H9 (cell line): ENCODE measurements at regions not wholly inside any gene's neighbourhood (a gene's known extent, or its start where the extent isn't known, plus 50 kb on each side); places are given as distances from the start of the nearest gene placed in this dataset.

Experiments
- DNase-seq: peaks from one replicate; pipeline ENCODE4 v3.0.0-alpha.2; 2017
- H2AFZ ChIP-seq: one replicate; pipeline ENCODE4 v1.6.1; 2013; ENCODE audit warnings: mild to moderate bottlenecking, low read length, control low read depth, moderate library complexity
- H2AK5ac ChIP-seq: 2 replicates; pipeline ENCODE4 v1.6.1; 2013; ENCODE audit warnings: low read length, control low read depth, mixed read lengths; ENCODE audit not compliant: insufficient read length
- H2BK120ac ChIP-seq: one replicate; pipeline ENCODE4 v1.6.1; 2013; ENCODE audit warnings: low read depth, mild to moderate bottlenecking, low read length, control low read depth, inconsistent platforms; ENCODE audit not compliant: poor library complexity, severe bottlenecking
- H2BK12ac ChIP-seq: 2 replicates; pipeline ENCODE4 v1.6.1; 2013; ENCODE audit warnings: low read length, control low read depth, mixed read lengths, low read depth; ENCODE audit not compliant: insufficient read length
- H2BK15ac ChIP-seq: 2 replicates; pipeline ENCODE4 v1.6.1; 2013; ENCODE audit warnings: low read depth, low read length, control low read depth
- H2BK20ac ChIP-seq: one replicate; pipeline ENCODE4 v1.6.1; 2013; ENCODE audit warnings: low read depth, mild to moderate bottlenecking, low read length, control low read depth, inconsistent platforms; ENCODE audit not compliant: poor library complexity, severe bottlenecking
- H2BK5ac ChIP-seq: 2 replicates; pipeline ENCODE4 v1.6.1; 2013; ENCODE audit warnings: low read length, control low read depth, mixed read lengths; ENCODE audit not compliant: insufficient read length
- H3K14ac ChIP-seq: 2 replicates; pipeline ENCODE4 v1.6.1; 2013; ENCODE audit warnings: low read length, control low read depth; ENCODE audit not compliant: insufficient read depth
- H3K18ac ChIP-seq: 2 replicates; pipeline ENCODE4 v1.6.1; 2013; ENCODE audit warnings: low read depth, mild to moderate bottlenecking, mixed read lengths, low read length, control low read depth; ENCODE audit not compliant: insufficient read length
- H3K23ac ChIP-seq: 2 replicates; pipeline ENCODE4 v1.6.1; 2013; ENCODE audit warnings: low read length, control low read depth, mixed read lengths, low read depth; ENCODE audit not compliant: insufficient read length
- H3K23me2 ChIP-seq: 2 replicates; pipeline ENCODE4 v1.6.1; 2013; ENCODE audit warnings: low read depth, mild to moderate bottlenecking, mixed read lengths, low read length, control low read depth; ENCODE audit not compliant: insufficient read length, poor library complexity, severe bottlenecking
- H3K27ac ChIP-seq: 2 replicates; pipeline ENCODE4 v1.5.1; 2013; ENCODE audit warnings: low read length, control low read depth, mixed read lengths, low read depth; ENCODE audit not compliant: insufficient read length
- H3K27me3 ChIP-seq: 2 replicates; pipeline ENCODE4 v1.6.1; 2013; ENCODE audit warnings: low read length, control low read depth, inconsistent platforms; ENCODE audit not compliant: insufficient read depth
- H3K4ac ChIP-seq: 2 replicates; pipeline ENCODE4 v1.6.1; 2013; ENCODE audit warnings: low read depth, mild to moderate bottlenecking, control low read depth, inconsistent platforms, low read length, moderate library complexity
- H3K4me1 ChIP-seq: 2 replicates; pipeline ENCODE4 v1.6.1; 2013; ENCODE audit warnings: low read length, control low read depth, inconsistent platforms; ENCODE audit not compliant: insufficient read depth
- H3K4me2 ChIP-seq: 2 replicates; pipeline ENCODE4 v1.6.1; 2013; ENCODE audit warnings: low read length, control low read depth, mixed read lengths; ENCODE audit not compliant: insufficient read length, insufficient read depth
- H3K56ac ChIP-seq: 2 replicates; pipeline ENCODE4 v1.6.1; 2013; ENCODE audit warnings: low read depth, mild to moderate bottlenecking, mixed read lengths, low read length, control low read depth; ENCODE audit not compliant: insufficient read length
- H3K79me1 ChIP-seq: 2 replicates; pipeline ENCODE4 v1.6.1; 2013; ENCODE audit warnings: low read depth, mild to moderate bottlenecking, moderate library complexity, low read length, control low read depth, inconsistent platforms; ENCODE audit not compliant: insufficient read depth, poor library complexity, severe bottlenecking
- H3K79me2 ChIP-seq: 2 replicates; pipeline ENCODE4 v1.6.1; 2013; ENCODE audit warnings: low read length, control low read depth, inconsistent platforms; ENCODE audit not compliant: insufficient read depth
- H3K9ac ChIP-seq: 2 replicates; pipeline ENCODE4 v1.6.1; 2013; ENCODE audit warnings: low read length, control low read depth, mixed read lengths; ENCODE audit not compliant: insufficient read length; ENCODE audit errors: extremely low read depth
- H3K9me3 ChIP-seq: one replicate; pipeline ENCODE4 v1.6.1; 2013; ENCODE audit warnings: low read depth, low read length, inconsistent platforms; ENCODE audit not compliant: control insufficient read depth
- H3T11ph ChIP-seq: one replicate; pipeline ENCODE4 v1.6.1; 2013; ENCODE audit warnings: mild to moderate bottlenecking, low read length, control low read depth, inconsistent platforms
- H4K20me1 ChIP-seq: one replicate; pipeline ENCODE4 v1.6.1; 2013; ENCODE audit not compliant: control insufficient read depth, insufficient read length, insufficient read depth
- H4K5ac ChIP-seq: 2 replicates; pipeline ENCODE4 v1.6.1; 2013; ENCODE audit warnings: low read depth, mild to moderate bottlenecking, mixed read lengths, low read length, control low read depth; ENCODE audit not compliant: insufficient read length
- H4K8ac ChIP-seq: replicated peaks from 2 replicates; pipeline ENCODE4 v1.6.1; 2013; ENCODE audit warnings: low read length, control low read depth, mixed read lengths, low read depth; ENCODE audit not compliant: insufficient read length
- H4K91ac ChIP-seq: 2 replicates; pipeline ENCODE4 v1.6.1; 2013; ENCODE audit warnings: low read depth, mild to moderate bottlenecking, moderate library complexity, mixed read lengths, low read length, control low read depth; ENCODE audit not compliant: insufficient read length
- H3K27ac Mint-ChIP-seq, 3 experiments: 2 replicates in 2 of 3; 3 replicates in 1 of 3; pipeline ENCODE4 v1.8.0; 2020 to 2021; ENCODE audit warnings: mixed read lengths in 3 of 3, mild to moderate bottlenecking in 1 of 3, moderate library complexity in 1 of 3
- H3K27me3 Mint-ChIP-seq: 2 replicates; pipeline ENCODE4 v1.8.0; 2021; ENCODE audit warnings: low read depth, mild to moderate bottlenecking, moderate library complexity, mixed read lengths
- H3K36me3 Mint-ChIP-seq, 3 experiments: 2 replicates in 2 of 3; 3 replicates in 1 of 3; pipeline ENCODE4 v1.8.0; 2020 to 2021; ENCODE audit warnings: low read depth in 3 of 3, mixed read lengths in 3 of 3; ENCODE audit not compliant: insufficient read depth in 1 of 3
- H3K4me1 Mint-ChIP-seq, 2 experiments: 2 replicates each; pipeline ENCODE4 v1.8.0; 2020; ENCODE audit warnings: mixed read lengths in 2 of 2
- H3K4me3 Mint-ChIP-seq, 2 experiments: 2 replicates in 1 of 2; 3 replicates in 1 of 2; pipeline ENCODE4 v1.8.0; 2020 to 2021; ENCODE audit warnings: mild to moderate bottlenecking in 2 of 2, mixed read lengths in 2 of 2, moderate library complexity in 1 of 2
- H3K9me3 Mint-ChIP-seq, 2 experiments: 2 replicates in 1 of 2; 3 replicates in 1 of 2; pipeline ENCODE4 v1.8.0; 2020; ENCODE audit warnings: mild to moderate bottlenecking in 2 of 2, mixed read lengths in 2 of 2, moderate library complexity in 1 of 2
- CTCF ChIP-seq: fragments of 200-600 bp; sonication (generic); conservative IDR thresholded peaks from 3 replicates; pipeline ENCODE4 v1.8.0; 2021; ENCODE audit warnings: antibody characterized with exemption, mild to moderate bottlenecking
- WGBS: extraction: QIAGEN DNeasy Blood & Tissue Kit; methylation state at CpG from one replicate; pipeline ENCODE4 v1.1.7; 2013; ENCODE audit warnings: missing lambda C conversion rate, low lambda C conversion rate, mixed read lengths; ENCODE audit not compliant: insufficient read length; ENCODE audit errors: extremely low coverage; 5-methylcytosine and 5-hydroxymethylcytosine counted together

- Histone ChIP-seq H3K14ac (no peak overlapping the region), H2BK5ac (no peak overlapping the region), H3K4me1 (no peaks in the 10 kb centered on the region), H3K79me1 (no peaks in the 10 kb centered on the region), H3K23me2 (no peaks in the 10 kb centered on the region), H4K91ac (no peak overlapping the region), H3K23ac (no peak overlapping the region), H2BK20ac (no peak overlapping the region), H2AFZ (no peak overlapping the region), H3K4ac (no peak overlapping the region), H3T11ph (no peak overlapping the region), H4K20me1 (no peaks in the 10 kb centered on the region), H4K8ac (no peak overlapping the region), H3K56ac (no peak overlapping the region), H3K27me3 (no peaks in the 10 kb centered on the region), H2BK120ac (no peak overlapping the region), H3K4me2 (no peak overlapping the region), H2BK12ac (no peak overlapping the region), H3K18ac (no peak overlapping the region), H3K9ac (no peak overlapping the region), H2BK15ac (no peak overlapping the region), H4K5ac (no peak overlapping the region), H3K79me2 (no peaks in the 10 kb centered on the region), H3K9me3 (no peaks in the 10 kb centered on the region), H3K27ac (no peak overlapping the region), H2AK5ac (no peak overlapping the region)
- no peaks in the 10 kb centered on the region for H3K27me3 Mint-ChIP-seq
- no peaks in the 10 kb centered on the region for H3K36me3 Mint-ChIP-seq
- WGBS, result no CpG with 5 or more reads among the region's 1 CpG
- no peak overlapping the region for H3K4me3 Mint-ChIP-seq
- DNase-seq, result no peak
- H3K27ac Mint-ChIP-seq, result peak overlapping the region in 1 of 3 experiments; percentile 64; a peak in 2 of 7 replicates
- no peaks in the 10 kb centered on the region for H3K9me3 Mint-ChIP-seq
- peaks cover 7 to 8% of the 10 kb centered on the region in 2 experiments for H3K4me1 Mint-ChIP-seq
- no peak for TF ChIP-seq CTCF
Observed at GRCh38 chr13:67343777-67344176, 113.6 kb upstream of the PCDH9 start.
